Natural killer cell (primary cell): ENCODE measurements at regions not wholly inside any gene's neighbourhood (a gene's known extent, or its start where the extent isn't known, plus 50 kb on each side); places are given as distances from the start of the nearest gene placed in this dataset.
"Not testable (repeated sequence)": the region's sequence is repeated elsewhere in the genome, so short reads cannot be mapped to it uniquely, and the experiment has no call there.

Experiments used
- ATAC-seq, 3 donors: fragments of 150-1000 bp in 2 of 3; fragments of 200-7000 bp in 1 of 3; cut with Tn5 transposase; 1 replicate in 1 of 3; 2 replicates in 2 of 3; pipeline ENCODE4 v1.10.0; 2021; ENCODE audit warnings: mild to moderate bottlenecking in 2 of 3, moderate library complexity in 2 of 3
- DNase-seq, 2 donors: peaks; one replicate each; pipeline versions ENCODE4 v3.0.0 to v3.0.0-alpha.2; 2013 to 2021; ENCODE audit warnings: mixed read lengths in 1 of 2
- H3K27ac ChIP-seq: one replicate; pipeline ENCODE4 v1.5.1; 2013; ENCODE audit warnings: mild to moderate bottlenecking, low read length
- H3K27me3 ChIP-seq: one replicate; pipeline ENCODE4 v1.6.1; 2013; ENCODE audit warnings: low read length; ENCODE audit not compliant: control insufficient read depth, insufficient read depth
- H3K36me3 ChIP-seq: one replicate; pipeline ENCODE4 v1.6.1; 2013; ENCODE audit warnings: low read length; ENCODE audit not compliant: control insufficient read depth, insufficient read depth
- H3K4me1 ChIP-seq: one replicate; pipeline ENCODE4 v1.6.1; 2013; ENCODE audit warnings: low read length; ENCODE audit not compliant: control insufficient read depth, insufficient read depth
- H3K4me3 ChIP-seq: one replicate; pipeline ENCODE4 v1.5.1; 2013; ENCODE audit warnings: low read length
- H3K9me3 ChIP-seq: one replicate; pipeline ENCODE4 v1.6.1; 2013; ENCODE audit warnings: low read length; ENCODE audit not compliant: control insufficient read depth, insufficient read depth
- H3K27ac Mint-ChIP-seq, 2 donors: one replicate each; pipeline ENCODE4 v1.8.0; 2022; ENCODE audit warnings: mild to moderate bottlenecking in 2 of 2, mixed read lengths in 2 of 2, moderate library complexity in 1 of 2
- H3K27me3 Mint-ChIP-seq, 2 donors: one replicate each; pipeline ENCODE4 v1.8.0; 2022; ENCODE audit warnings: low read depth in 2 of 2, mixed read lengths in 2 of 2
- H3K36me3 Mint-ChIP-seq: one replicate; pipeline ENCODE4 v1.8.0; 2022; ENCODE audit warnings: mixed read lengths
- H3K4me1 Mint-ChIP-seq, 2 donors: one replicate each; pipeline ENCODE4 v1.8.0; 2022; ENCODE audit warnings: mixed read lengths in 2 of 2
- H3K4me3 Mint-ChIP-seq: one replicate; pipeline ENCODE4 v1.8.0; 2022; ENCODE audit warnings: mild to moderate bottlenecking, moderate library complexity, mixed read lengths
- H3K9me3 Mint-ChIP-seq, 2 donors: one replicate each; pipeline ENCODE4 v1.8.0; 2022; ENCODE audit warnings: mixed read lengths in 2 of 2
- CTCF ChIP-seq: fragments of 200-600 bp; IDR thresholded peaks from one replicate; pipeline ENCODE4 v1.8.0; 2022; ENCODE audit warnings: antibody characterized with exemption
- WGBS: methylation state at CpG from one replicate; pipeline ENCODE4 v1.1.7; 2013; ENCODE audit warnings: missing lambda C conversion rate; ENCODE audit not compliant: insufficient coverage; 5-methylcytosine and 5-hydroxymethylcytosine counted together
- intact Hi-C: fragments of 100-400 bp; cut with micrococcal nuclease; formaldehyde crosslinking; loops from one replicate; pipeline ENCODE4 v1.14.2; 2022

DNA sequence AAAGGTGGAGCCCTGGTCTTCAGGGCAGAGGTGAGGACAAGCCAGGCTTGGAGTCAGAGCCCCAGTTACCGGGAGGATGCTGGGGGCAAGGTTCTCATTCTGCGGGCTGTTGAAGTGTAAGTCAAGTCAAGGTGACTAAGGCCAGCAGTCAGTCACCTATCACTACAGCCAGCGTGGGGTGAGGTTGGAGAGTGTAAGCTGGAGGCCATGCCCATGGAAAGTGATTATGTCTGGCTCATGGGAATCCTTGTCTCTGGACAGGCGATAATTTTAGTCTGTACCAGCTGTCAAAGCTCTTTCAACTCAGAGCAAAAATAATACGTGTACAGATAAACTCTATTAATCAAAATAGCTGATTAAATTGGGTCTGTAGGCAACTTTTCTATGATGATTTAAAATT is 143.1 kb downstream of the NR2F2 start:
- intact Hi-C loops, result no loop called here
- 81% methylated on average over 4 of the region's 5 CpGs for WGBS
- Mint-ChIP-seq H3K4me1 (no peaks in the 10 kb centered on the region), H3K9me3 (no peaks in the 10 kb centered on the region), H3K4me3 (no peak overlapping the region), H3K27me3 (peaks cover 16 to 27% of the 10 kb centered on the region in 2 donors), H3K36me3 (no peaks in the 10 kb centered on the region), H3K27ac (no peak overlapping the region)
- Histone ChIP-seq H3K4me1 (no peaks in the 10 kb centered on the region), H3K9me3 (no peaks in the 10 kb centered on the region), H3K27ac (no peak overlapping the region), H3K4me3 (no peak overlapping the region), H3K27me3 (no peaks in the 10 kb centered on the region), H3K36me3 (no peaks in the 10 kb centered on the region)
- ATAC-seq (no peak), DNase-seq (no peak)
- no peak for TF ChIP-seq CTCF

GRCh38 chr15:96474231-96474664 is 143.7 kb downstream of the NR2F2 start:
- Histone ChIP-seq H3K27ac (no peak overlapping the region), H3K36me3 (no peaks in the 10 kb centered on the region), H3K27me3 (no peaks in the 10 kb centered on the region), H3K4me1 (no peaks in the 10 kb centered on the region), H3K4me3 (no peak overlapping the region), H3K9me3 (no peaks in the 10 kb centered on the region)
- ATAC-seq (no peak), DNase-seq (no peak)
- Mint-ChIP-seq H3K27me3 (peaks cover 13 to 20% of the 10 kb centered on the region in 2 donors), H3K36me3 (no peaks in the 10 kb centered on the region), H3K4me1 (no peaks in the 10 kb centered on the region), H3K27ac (no peak overlapping the region), H3K4me3 (no peak overlapping the region), H3K9me3 (no peaks in the 10 kb centered on the region)
- no peak for TF ChIP-seq CTCF
- 96% methylated on average over 4 of the region's 5 CpGs for WGBS
- intact Hi-C loops, result no loop called here

DNA sequence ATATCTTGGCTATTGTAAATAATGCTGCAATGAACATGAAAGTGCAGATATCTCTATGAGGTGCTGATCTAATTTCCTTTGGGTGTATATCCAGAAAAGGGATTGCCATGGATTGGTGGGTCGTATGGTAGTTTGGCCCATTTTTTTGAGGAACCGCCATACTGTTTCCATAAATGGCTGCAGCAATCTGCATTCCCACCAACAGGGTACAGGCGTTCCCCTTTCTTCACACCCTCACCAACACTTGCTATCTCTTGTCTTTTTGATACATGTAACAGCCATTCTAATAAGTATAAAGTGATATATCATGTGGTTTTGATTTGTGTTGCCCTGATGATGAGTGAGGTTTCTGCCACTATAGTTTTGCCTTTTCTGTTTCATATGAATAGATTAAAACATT is 146.7 kb downstream of the NR2F2 start:
- Mint-ChIP-seq H3K4me1 (no peaks in the 10 kb centered on the region), H3K27me3 (peaks cover 9 to 17% of the 10 kb centered on the region in 2 donors), H3K9me3 (no peaks in the 10 kb centered on the region), H3K27ac (no peak overlapping the region), H3K36me3 (no peaks in the 10 kb centered on the region), H3K4me3 (no peak overlapping the region)
- H3K36me3 ChIP-seq, result no peaks in the 10 kb centered on the region
- H3K4me3 ChIP-seq, result no peak overlapping the region
- H3K27ac ChIP-seq, result no peak overlapping the region
- intact Hi-C loops, result no loop called here
- WGBS, result 100% methylated on average over 2 of the region's 3 CpGs
- no peaks in the 10 kb centered on the region for H3K4me1 ChIP-seq
- ATAC-seq (no peak), DNase-seq (no peak)
- no peak for TF ChIP-seq CTCF
- no peaks in the 10 kb centered on the region for H3K9me3 ChIP-seq
- H3K27me3 ChIP-seq, result no peaks in the 10 kb centered on the region

- peaks cover 3 to 25% of the 10 kb centered on the region in 2 donors for H3K27me3 Mint-ChIP-seq
- ATAC-seq, H3K4me3 ChIP-seq, H3K27ac ChIP-seq, H3K27me3 ChIP-seq, H3K9me3 ChIP-seq, H3K4me3 Mint-ChIP-seq, intact Hi-C loops, H3K27ac Mint-ChIP-seq, H3K4me1 ChIP-seq, DNase-seq, H3K4me1 Mint-ChIP-seq, H3K36me3 Mint-ChIP-seq, H3K9me3 Mint-ChIP-seq, H3K36me3 ChIP-seq: not testable (repeated sequence)
- no CpG with 5 or more reads among the region's 1 CpG for WGBS
Observed at GRCh38 chr15:96484412-96484811, 153.9 kb downstream of the NR2F2 start.
